C4-2B (cell line): ENCODE measurements at regions not wholly inside any gene's neighbourhood (a gene's known extent, or its start where the extent isn't known, plus 50 kb on each side); places are given as distances from the start of the nearest gene placed in this dataset.

Experiments used
- CTCF ChIP-seq: fragments of 450-650 bp; conservative IDR thresholded peaks from 2 replicates; pipeline ENCODE4 v1.5.1; 2017; ENCODE audit warnings: mild to moderate bottlenecking
- ZFX ChIP-seq: fragments of 450-650 bp; IDR thresholded peaks from 2 replicates; pipeline ENCODE4 v1.6.1; 2017

GRCh38 chr1:199018471-199019135 lies 379.8 kb downstream of the PTPRC start:
- no peak for TF ChIP-seq CTCF
- TF ChIP-seq ZFX = no peak
